HK-2 (cell line): ENCODE measurements at regions not wholly inside any gene's neighbourhood (a gene's known extent, or its start where the extent isn't known, plus 50 kb on each side); places are given as distances from the start of the nearest gene placed in this dataset.
"Not testable (repeated sequence)": the region's sequence is repeated elsewhere in the genome, so short reads cannot be mapped to it uniquely, and the experiment has no call there.

Experiments
- DNase-seq: peaks from one replicate; pipeline ENCODE4 v3.0.0-alpha.2; 2018; ENCODE audit not compliant: unreplicated experiment

GRCh38 chr6:72457738-72458137 lies 164.1 kb upstream of the KCNQ5 start:
- DNase-seq, result no peak

GRCh38 chr6:72458521-72458920 lies 163.3 kb upstream of the KCNQ5 start:
- DNase-seq, result no peak

GRCh38 chr6:72461144-72461543 lies 160.7 kb upstream of the KCNQ5 start:
- no peak for DNase-seq

GRCh38 chr6:72464246-72464645 lies 157.6 kb upstream of the KCNQ5 start:
- DNase-seq, result no peak

GRCh38 chr6:72464791-72465691 lies 156.8 kb upstream of the KCNQ5 start:
- DNase-seq, result peak; percentile 8

- DNase-seq, result no peak
Measured at GRCh38 chr6:72466471-72466870, 155.4 kb upstream of the KCNQ5 start.

- no peak for DNase-seq
Measured at GRCh38 chr6:72466971-72467566, 154.8 kb upstream of the KCNQ5 start.

- not testable (repeated sequence) for DNase-seq
Measured at GRCh38 chr6:72469406-72469983, 152.4 kb upstream of the KCNQ5 start.

- no peak for DNase-seq
Measured at GRCh38 chr6:72476051-72476450, 145.8 kb upstream of the KCNQ5 start.

GRCh38 chr6:72476646-72477045 lies 145.2 kb upstream of the KCNQ5 start:
- DNase-seq, result no peak

- DNase-seq, result no peak
Measured at GRCh38 chr6:72495441-72495840, 126.4 kb upstream of the KCNQ5 start.

GRCh38 chr6:72497186-72497585 lies 124.7 kb upstream of the KCNQ5 start:
- DNase-seq, result no peak

- no peak for DNase-seq
Measured at GRCh38 chr6:72500669-72501068, 121.2 kb upstream of the KCNQ5 start.

- no peak for DNase-seq
Measured at GRCh38 chr6:72504406-72504805, 117.5 kb upstream of the KCNQ5 start.

GRCh38 chr6:72505446-72505845 lies 116.4 kb upstream of the KCNQ5 start:
- no peak for DNase-seq

GRCh38 chr6:72519871-72520270 lies 102.0 kb upstream of the KCNQ5 start:
- DNase-seq, result no peak

- DNase-seq, result no peak
Measured at GRCh38 chr6:72521684-72522083, 100.2 kb upstream of the KCNQ5 start.

- peak; percentile 2 for DNase-seq
Measured at GRCh38 chr6:72522735-72523141, 99.1 kb upstream of the KCNQ5 start.

- no peak for DNase-seq
Measured at GRCh38 chr6:72524011-72524645, 97.7 kb upstream of the KCNQ5 start.

GRCh38 chr6:72525821-72526510 lies 95.9 kb upstream of the KCNQ5 start:
- no peak for DNase-seq

GRCh38 chr6:72530152-72530551 lies 91.7 kb upstream of the KCNQ5 start:
- DNase-seq, result no peak

GRCh38 chr6:72530750-72531149 lies 91.1 kb upstream of the KCNQ5 start:
- DNase-seq, result no peak
